Colon (tissue), 2 donors: ENCODE measurements at regions not wholly inside any gene's neighbourhood (a gene's known extent, or its start where the extent isn't known, plus 50 kb on each side); places are given as distances from the start of the nearest gene placed in this dataset.
"Not testable (repeated sequence)": the region's sequence is repeated elsewhere in the genome, so short reads cannot be mapped to it uniquely, and the experiment has no call there.

Experiments used
- FAIRE-seq: peaks from 2 replicates; lab custom pipeline; 2012; peaks lifted over from hg19 to GRCh38; lab: Jason Lieb, UNC
- donor health status: control.
- donor health status: control.

DNA sequence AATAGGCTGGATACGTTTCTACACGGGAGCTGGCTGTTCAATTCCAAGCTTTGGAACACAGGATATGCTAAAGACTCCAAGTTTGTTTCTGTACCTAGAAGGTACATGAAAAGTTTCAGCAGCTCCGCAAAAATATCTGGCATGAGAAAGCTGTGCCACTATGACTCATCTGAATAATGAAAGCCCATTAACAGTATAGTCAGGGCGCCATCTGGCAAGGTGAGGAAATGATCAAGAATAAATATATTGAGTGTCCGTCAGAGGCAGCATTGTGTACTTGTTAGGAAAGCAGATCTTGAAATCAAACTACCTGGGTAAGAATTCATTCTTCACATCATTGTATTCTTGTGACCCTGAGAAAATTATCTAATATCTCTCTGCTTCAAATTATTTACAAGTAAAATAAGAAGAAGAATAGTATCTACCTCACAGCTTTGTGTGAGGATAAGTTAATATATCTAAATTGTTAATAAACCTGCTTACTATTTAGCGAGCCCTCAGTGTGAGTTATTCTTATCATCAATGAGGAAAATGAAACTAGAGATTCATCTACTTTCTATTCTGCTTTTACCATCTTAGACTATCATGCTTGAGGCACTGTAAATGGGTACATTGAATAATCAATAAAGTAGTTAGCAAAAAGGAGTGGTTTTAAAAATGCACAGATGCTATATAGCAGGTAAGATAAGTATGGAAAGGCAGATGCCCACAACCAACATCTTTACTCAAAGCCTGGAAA, 53.5 kb downstream of the FSCB start:
- FAIRE-seq = no peak

GRCh38 chr14:44450232-44450631, 56.9 kb downstream of the FSCB start:
- FAIRE-seq = not testable (repeated sequence)

- no peak for FAIRE-seq
Measured at GRCh38 chr14:44449680-44450079, 57.4 kb downstream of the FSCB start.

DNA sequence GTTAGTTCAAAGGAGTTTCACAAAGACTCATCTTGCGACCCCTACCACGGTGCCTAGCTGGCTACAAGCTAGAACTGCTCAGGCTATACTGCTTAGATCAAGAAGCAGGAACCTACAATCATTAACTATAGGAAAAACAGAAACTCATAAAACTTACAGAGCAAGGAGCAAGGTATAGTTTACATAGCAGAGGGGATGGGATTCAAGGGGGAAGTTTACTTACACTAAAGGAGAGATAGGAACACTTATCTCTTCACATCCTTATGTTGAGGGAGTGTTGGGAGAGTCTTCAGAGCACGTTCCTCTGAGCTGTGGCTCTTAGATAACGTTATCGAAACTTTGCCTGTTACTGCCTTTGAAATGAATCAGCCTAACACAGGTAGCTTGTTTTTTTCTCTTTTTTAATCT, 58.1 kb downstream of the FSCB start:
- FAIRE-seq = no peak

DNA sequence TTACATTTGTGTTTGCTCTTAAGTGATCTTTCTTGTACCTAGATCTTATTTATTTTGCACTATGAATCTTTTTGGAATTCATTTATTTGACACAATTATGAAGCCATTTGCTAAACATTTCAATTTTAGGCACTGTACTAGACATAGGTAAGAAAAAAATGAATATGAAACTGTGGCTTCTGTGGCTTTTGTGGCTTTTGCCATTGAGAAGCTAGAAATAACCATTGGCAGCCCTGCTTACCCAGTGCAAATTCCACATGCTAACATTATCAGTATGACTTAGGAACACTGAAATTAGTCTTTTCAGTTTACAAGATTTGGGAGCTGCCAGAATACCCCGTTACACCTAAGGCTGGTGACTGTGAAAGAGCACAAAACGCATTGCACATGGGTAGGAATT, 60.1 kb downstream of the FSCB start:
- FAIRE-seq = no peak

DNA sequence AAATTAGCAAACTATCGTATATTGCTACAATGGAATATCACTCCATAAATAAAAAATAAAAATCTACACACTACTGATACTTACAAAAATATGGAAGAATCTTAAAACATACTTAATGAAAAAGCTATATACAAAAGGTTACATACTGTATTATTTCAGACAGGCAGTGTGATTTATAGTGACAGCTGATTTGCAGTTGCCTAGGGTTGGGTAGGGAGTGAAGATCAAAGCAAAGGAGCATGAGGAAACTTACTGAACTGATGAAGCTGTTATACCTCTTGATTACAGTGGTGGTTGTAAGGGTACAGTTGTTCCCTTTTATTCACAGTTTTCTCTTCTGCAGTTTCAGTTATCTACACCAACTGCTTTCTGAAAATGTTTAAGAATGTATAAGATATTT, 62.6 kb downstream of the FSCB start:
- no peak for FAIRE-seq

DNA sequence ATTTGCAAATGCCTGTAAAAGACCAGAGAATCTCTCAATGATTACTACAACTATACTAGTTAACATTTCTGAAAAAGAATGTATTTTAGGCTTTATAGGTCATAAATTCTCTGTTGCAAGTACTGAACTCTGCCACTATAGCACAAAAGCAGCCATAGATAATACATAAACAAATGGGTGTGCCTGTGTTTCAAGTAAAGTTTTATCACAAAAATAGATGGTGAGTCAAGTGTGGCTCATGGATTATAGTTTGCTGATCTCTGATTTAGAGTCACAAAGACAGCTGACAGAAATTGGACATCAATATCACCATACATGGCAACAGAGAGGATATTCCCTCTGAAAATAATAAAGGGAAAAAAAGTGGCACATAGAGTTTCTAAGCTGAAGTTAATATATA, 68.1 kb downstream of the FSCB start:
- no peak for FAIRE-seq

DNA sequence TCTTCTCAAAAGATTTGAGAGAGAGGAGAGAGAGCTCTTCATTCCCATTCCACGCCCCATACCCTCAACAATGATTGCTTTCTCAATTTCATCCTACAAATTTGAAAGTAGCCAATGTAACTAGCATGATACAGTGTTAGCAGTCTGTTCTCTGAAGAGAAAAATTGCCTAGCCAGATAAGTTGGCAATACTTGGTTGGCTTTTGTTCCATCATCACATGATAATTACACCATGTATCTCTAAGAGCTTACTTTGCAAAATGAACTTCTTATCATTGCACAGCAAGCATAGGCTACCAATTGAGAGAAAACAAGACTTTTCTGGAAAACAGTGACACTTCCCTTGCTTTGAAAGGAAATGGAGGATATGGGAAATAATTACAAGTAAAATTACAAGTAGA, 68.9 kb downstream of the FSCB start:
- FAIRE-seq = no peak

GRCh38 chr14:44436458-44436857, 70.6 kb downstream of the FSCB start:
- FAIRE-seq = no peak

DNA sequence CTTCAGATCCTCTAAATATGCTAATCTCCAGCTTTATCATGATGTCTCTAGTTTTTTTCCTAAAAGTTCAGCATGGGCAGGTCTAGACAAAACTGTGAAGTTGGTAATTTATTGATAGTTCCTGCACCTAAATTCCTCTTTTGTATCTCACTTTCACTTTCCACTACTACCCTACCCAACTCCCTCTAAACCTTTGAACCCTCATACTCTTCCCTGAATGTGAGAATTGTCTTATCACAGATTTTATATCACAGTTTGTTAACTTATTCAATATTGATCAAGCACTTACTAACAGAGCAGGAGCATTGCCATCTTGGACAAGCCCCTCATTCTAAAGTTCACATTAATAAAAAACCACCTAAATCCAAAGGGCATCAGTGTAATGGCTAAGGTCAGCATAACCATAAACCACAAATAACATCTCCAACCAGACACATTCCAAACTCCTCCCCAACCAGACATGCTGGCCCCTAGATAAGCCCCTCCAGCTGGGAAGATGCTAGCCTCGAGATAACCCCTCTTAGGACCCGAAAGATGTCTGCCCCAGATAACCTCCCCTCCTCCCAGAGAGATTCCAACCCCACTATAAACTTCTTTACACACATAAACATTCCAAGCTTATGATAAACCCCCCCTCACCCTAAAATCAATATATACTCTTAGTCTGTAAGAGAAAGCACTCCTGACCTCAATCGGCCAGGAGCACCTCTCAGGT, 78.7 kb downstream of the FSCB start:
- FAIRE-seq = no peak

- FAIRE-seq = no peak
Measured at GRCh38 chr14:44422699-44423098, 84.4 kb downstream of the FSCB start.

DNA sequence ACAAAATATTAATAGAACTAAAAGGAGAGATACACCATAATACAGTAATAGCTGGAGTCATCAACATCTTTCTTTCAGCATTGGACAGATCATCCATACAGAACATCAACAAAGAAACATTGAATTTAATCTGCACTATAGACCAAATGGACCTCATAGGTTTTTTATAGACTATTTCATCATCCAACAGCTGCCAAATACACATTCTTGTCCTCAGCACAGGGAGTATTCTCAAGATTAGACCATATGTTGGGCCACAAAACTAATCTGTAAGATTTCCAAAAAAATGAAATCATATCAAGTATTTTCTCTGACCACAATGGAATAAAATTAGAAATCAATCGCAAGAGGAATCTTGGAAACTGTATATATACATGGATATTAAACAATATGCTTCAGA, 86.9 kb downstream of the FSCB start:
- no peak for FAIRE-seq

- FAIRE-seq = no peak
Measured at GRCh38 chr14:44418856-44419255, 88.2 kb downstream of the FSCB start.

- FAIRE-seq = no peak
Measured at GRCh38 chr14:44417809-44418208, 89.3 kb downstream of the FSCB start.

- FAIRE-seq = no peak
Measured at GRCh38 chr14:44414646-44415045, 92.4 kb downstream of the FSCB start.

GRCh38 chr14:44412858-44413569, 94.1 kb downstream of the FSCB start:
- no peak for FAIRE-seq

GRCh38 chr14:44405011-44405486, 102.0 kb downstream of the FSCB start:
- no peak for FAIRE-seq

DNA sequence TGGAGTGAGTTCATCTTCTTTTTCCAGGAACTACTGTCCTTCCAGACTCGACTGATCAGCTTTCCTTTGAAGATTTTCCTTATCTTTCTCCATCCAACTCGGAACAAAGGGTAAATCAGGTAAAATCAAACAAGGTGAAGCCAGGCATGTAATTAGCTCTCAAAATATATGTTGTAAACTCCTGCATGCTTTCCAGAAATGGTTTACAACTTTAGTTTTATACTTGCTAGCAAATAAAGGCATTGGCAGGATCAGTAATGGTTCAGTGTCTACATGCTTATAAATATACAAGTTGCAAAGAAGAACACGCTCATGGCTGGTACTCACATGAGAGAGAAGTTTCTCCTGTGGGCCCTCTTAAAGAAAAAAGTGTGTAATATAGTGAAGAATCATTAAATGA, 102.5 kb downstream of the FSCB start:
- FAIRE-seq = no peak

GRCh38 chr14:44404036-44404435, 103.0 kb downstream of the FSCB start:
- FAIRE-seq = no peak

GRCh38 chr14:44403193-44403592, 103.9 kb downstream of the FSCB start:
- no peak for FAIRE-seq

GRCh38 chr14:44396226-44396625, 110.9 kb downstream of the FSCB start:
- FAIRE-seq = no peak

DNA sequence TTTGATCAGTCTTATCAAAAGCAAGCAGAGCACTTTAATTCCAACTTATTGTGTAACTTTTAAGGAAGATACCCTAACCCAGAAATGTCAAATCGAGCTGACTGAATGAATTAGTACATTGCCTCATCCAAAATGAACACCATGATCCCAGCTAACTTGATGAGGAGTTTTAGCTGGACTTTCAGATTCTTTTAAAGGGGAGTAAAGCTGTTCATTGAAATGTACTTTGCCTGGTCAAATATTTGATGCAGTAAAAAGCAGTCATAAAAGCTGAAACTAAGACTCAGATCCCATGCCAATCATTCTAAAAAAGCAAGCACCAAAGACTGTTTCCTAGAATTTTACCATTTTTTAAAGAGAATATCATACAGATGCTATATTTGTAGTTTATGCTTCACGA, 114.1 kb downstream of the FSCB start:
- FAIRE-seq = no peak

DNA sequence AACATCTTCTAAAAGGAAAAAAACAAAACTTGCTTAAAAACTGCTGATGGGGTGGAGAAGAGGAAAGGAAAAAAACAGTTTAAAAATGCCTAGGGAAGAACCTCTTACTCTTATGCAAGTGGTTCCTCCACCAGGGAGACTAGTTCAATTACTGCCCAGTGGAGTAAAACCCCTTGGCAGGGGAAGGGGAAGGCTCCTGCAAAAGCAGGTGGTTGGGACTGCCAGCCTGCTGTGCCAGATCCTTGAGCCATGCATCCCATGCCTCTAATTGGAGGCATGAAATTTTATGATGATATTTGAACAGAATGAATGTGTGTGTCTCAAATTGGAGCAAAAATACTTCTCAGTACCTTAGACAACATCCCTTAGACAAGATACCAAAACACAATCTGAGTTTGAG, 118.8 kb downstream of the FSCB start:
- no peak for FAIRE-seq
